Astrocyte (in vitro differentiated cells and primary cell): ENCODE measurements at regions not wholly inside any gene's neighbourhood (a gene's known extent, or its start where the extent isn't known, plus 50 kb on each side); places are given as distances from the start of the nearest gene placed in this dataset.

Experiments used
- DNase-seq: peaks from one replicate; pipeline ENCODE4 v3.0.0-alpha.2; 2010; ENCODE audit warnings: low read depth
- FAIRE-seq: peaks from 2 replicates; lab custom pipeline; 2011; peaks lifted over from hg19 to GRCh38; lab: Jason Lieb, UNC
- H2AFZ ChIP-seq: 2 replicates; pipeline ENCODE4 v1.6.0; 2012; ENCODE audit warnings: low read depth, low read length, inconsistent platforms
- H3K27ac ChIP-seq: 2 replicates; pipeline ENCODE4 v1.5.1; 2011; ENCODE audit warnings: low read depth, low read length, inconsistent platforms
- H3K27me3 ChIP-seq: 2 replicates; pipeline ENCODE4 v1.6.0; 2011; ENCODE audit warnings: low read length, inconsistent platforms; ENCODE audit not compliant: insufficient read depth
- H3K36me3 ChIP-seq: 2 replicates; pipeline ENCODE4 v1.5.1; 2011; ENCODE audit warnings: low read length, inconsistent platforms; ENCODE audit not compliant: insufficient read depth
- H3K4me1 ChIP-seq: 2 replicates; pipeline ENCODE4 v1.5.1; 2011; ENCODE audit warnings: low read length, inconsistent platforms; ENCODE audit not compliant: insufficient read depth
- H3K4me2 ChIP-seq: 2 replicates; pipeline ENCODE4 v1.6.0; 2012; ENCODE audit warnings: low read length, inconsistent platforms
- H3K4me3 ChIP-seq: 2 replicates; pipeline ENCODE4 v1.5.1; 2011; ENCODE audit warnings: low read depth, mild to moderate bottlenecking, low read length, inconsistent platforms; ENCODE audit not compliant: insufficient read depth
- H3K79me2 ChIP-seq: 2 replicates; pipeline ENCODE4 v1.6.0; 2012; ENCODE audit warnings: mild to moderate bottlenecking, low read length, inconsistent platforms; ENCODE audit not compliant: insufficient read depth
- H3K9ac ChIP-seq: 2 replicates; pipeline ENCODE4 v1.6.0; 2012; ENCODE audit warnings: mild to moderate bottlenecking, low read length, inconsistent platforms
- H3K9me3 ChIP-seq: 2 replicates; pipeline ENCODE4 v1.5.1; 2012; ENCODE audit warnings: low read depth, mild to moderate bottlenecking, low read length, inconsistent platforms; ENCODE audit not compliant: insufficient read depth
- H4K20me1 ChIP-seq: 2 replicates; pipeline ENCODE4 v1.6.0; 2012; ENCODE audit warnings: low read length, inconsistent platforms; ENCODE audit not compliant: insufficient read depth
- H3K27ac Mint-ChIP-seq: one replicate; pipeline ENCODE4 v1.8.0; 2021; ENCODE audit warnings: mild to moderate bottlenecking, mixed read lengths; ENCODE audit not compliant: unreplicated experiment
- H3K27me3 Mint-ChIP-seq: one replicate; pipeline ENCODE4 v1.8.0; 2021; ENCODE audit warnings: low read depth, mixed read lengths; ENCODE audit not compliant: unreplicated experiment
- H3K36me3 Mint-ChIP-seq: one replicate; pipeline ENCODE4 v1.8.0; 2021; ENCODE audit warnings: low read depth, mixed read lengths; ENCODE audit not compliant: unreplicated experiment
- H3K4me1 Mint-ChIP-seq: one replicate; pipeline ENCODE4 v1.8.0; 2021; ENCODE audit warnings: low read depth, mixed read lengths; ENCODE audit not compliant: unreplicated experiment
- H3K4me3 Mint-ChIP-seq: one replicate; pipeline ENCODE4 v1.8.0; 2021; ENCODE audit warnings: mild to moderate bottlenecking, moderate library complexity, mixed read lengths; ENCODE audit not compliant: unreplicated experiment
- H3K9me3 Mint-ChIP-seq: one replicate; pipeline ENCODE4 v1.8.0; 2021; ENCODE audit warnings: mild to moderate bottlenecking, mixed read lengths; ENCODE audit not compliant: unreplicated experiment
- EZH2 ChIP-seq: IDR thresholded peaks from 2 replicates; pipeline ENCODE4 v1.6.1; 2012; ENCODE audit warnings: mild to moderate bottlenecking, low read length, inconsistent platforms; ENCODE audit not compliant: insufficient read depth
- TF ChIP-seq, protein P1 (sequence below): IDR thresholded peaks from 2 replicates; pipeline ENCODE4 v1.5.1; 2011; ENCODE audit warnings: low read depth, mild to moderate bottlenecking, inconsistent platforms, low read length, moderate library complexity; ENCODE audit not compliant: insufficient read depth

DNA sequence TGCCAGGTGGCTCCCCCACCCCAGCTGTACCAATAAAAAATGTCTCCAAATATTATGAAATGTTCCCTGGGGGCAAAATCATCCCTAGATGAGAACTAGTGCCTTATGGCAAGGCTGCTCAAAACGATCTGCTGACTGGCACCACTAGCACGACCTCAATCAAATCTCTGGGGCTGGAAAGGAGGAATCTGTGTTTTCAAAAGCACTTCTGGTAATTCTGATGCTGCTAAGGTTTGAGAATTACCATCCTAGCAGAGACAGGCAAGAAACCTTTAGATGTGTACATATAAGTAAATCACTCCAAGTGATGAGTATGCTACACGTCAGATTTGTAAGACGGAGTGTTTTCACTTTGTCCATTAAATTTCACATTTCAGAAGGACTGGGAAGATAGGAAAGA is 360.1 kb upstream of the THRB start:
- Mint-ChIP-seq H3K4me1 (no peaks in the 10 kb centered on the region), H3K27me3 (no peaks in the 10 kb centered on the region), H3K36me3 (no peaks in the 10 kb centered on the region), H3K4me3 (no peak overlapping the region), H3K9me3 (peaks cover 3% of the 10 kb centered on the region), H3K27ac (no peak overlapping the region)
- DNase-seq, result no peak
- FAIRE-seq, result no peak
- no peaks in the 10 kb centered on the region for H3K79me2 ChIP-seq
- H3K4me3 ChIP-seq, result no peak overlapping the region
- H2AFZ ChIP-seq, result no peak overlapping the region
- H3K36me3 ChIP-seq, result no peaks in the 10 kb centered on the region
- no peaks in the 10 kb centered on the region for H4K20me1 ChIP-seq
- H3K27me3 ChIP-seq, result no peaks in the 10 kb centered on the region
- TF ChIP-seq EZH2, result no peak
- TF ChIP-seq, protein P1, sequence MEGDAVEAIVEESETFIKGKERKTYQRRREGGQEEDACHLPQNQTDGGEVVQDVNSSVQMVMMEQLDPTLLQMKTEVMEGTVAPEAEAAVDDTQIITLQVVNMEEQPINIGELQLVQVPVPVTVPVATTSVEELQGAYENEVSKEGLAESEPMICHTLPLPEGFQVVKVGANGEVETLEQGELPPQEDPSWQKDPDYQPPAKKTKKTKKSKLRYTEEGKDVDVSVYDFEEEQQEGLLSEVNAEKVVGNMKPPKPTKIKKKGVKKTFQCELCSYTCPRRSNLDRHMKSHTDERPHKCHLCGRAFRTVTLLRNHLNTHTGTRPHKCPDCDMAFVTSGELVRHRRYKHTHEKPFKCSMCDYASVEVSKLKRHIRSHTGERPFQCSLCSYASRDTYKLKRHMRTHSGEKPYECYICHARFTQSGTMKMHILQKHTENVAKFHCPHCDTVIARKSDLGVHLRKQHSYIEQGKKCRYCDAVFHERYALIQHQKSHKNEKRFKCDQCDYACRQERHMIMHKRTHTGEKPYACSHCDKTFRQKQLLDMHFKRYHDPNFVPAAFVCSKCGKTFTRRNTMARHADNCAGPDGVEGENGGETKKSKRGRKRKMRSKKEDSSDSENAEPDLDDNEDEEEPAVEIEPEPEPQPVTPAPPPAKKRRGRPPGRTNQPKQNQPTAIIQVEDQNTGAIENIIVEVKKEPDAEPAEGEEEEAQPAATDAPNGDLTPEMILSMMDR, result no peak
- H3K4me1 ChIP-seq, result no peaks in the 10 kb centered on the region
- H3K9ac ChIP-seq, result no peak overlapping the region
- H3K4me2 ChIP-seq, result no peak overlapping the region
- H3K9me3 ChIP-seq, result no peaks in the 10 kb centered on the region
- H3K27ac ChIP-seq, result no peak overlapping the region

DNA sequence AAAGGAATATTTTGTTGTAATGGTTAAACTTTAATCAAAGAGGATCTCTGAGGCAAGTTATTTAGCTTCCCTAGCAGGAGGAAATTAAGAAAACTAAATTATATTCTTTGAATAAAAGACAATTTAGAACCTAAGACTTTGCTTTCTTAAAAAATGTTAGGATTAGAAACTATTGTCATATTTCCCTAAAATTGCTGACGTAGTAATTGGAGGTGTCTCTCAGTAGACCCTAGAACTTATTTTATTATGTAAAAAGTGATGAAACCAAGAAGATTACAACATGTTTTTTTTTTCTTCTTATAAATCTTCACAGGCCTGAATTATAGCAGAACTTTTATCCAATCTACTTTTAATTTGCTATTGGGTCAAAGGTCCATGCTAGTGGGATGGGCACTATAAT is 363.3 kb upstream of the THRB start:
- H3K27me3 Mint-ChIP-seq, result peaks cover 2% of the 10 kb centered on the region
- H3K4me1 ChIP-seq, result no peaks in the 10 kb centered on the region

DNA sequence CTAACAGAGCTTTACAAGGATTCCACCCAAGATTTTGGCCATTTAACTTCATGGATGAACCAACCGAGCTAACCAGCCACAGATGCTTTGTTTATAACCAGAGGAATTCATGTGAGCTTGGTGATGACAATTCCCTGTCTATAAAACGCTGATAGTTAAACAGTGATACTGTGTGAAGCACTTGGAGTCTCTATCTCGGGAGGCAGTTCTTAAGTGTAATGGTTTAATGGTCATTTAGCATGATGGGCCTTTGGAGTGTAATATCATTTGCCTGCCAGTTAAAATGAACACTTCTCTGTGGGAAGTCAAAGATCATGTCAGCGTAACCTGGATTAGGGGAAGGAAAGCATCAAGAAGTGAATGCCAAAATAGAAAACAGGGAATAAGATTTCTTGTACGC is 368.6 kb upstream of the THRB start:
- Mint-ChIP-seq H3K36me3 (no peaks in the 10 kb centered on the region), H3K27ac (no peak overlapping the region), H3K27me3 (peaks cover 2% of the 10 kb centered on the region), H3K9me3 (no peaks in the 10 kb centered on the region), H3K4me1 (no peaks in the 10 kb centered on the region), H3K4me3 (no peak overlapping the region)
- TF ChIP-seq EZH2, result no peak
- TF ChIP-seq, protein P1, result no peak
- H4K20me1 ChIP-seq, result no peaks in the 10 kb centered on the region
- no peak for DNase-seq
- H3K79me2 ChIP-seq, result no peaks in the 10 kb centered on the region
- no peaks in the 10 kb centered on the region for H3K4me1 ChIP-seq
- no peak overlapping the region for H3K4me2 ChIP-seq
- no peaks in the 10 kb centered on the region for H3K36me3 ChIP-seq
- H3K27ac ChIP-seq, result no peak overlapping the region
- no peak overlapping the region for H3K9ac ChIP-seq
- H3K9me3 ChIP-seq, result no peaks in the 10 kb centered on the region
- no peak for FAIRE-seq
- no peaks in the 10 kb centered on the region for H3K27me3 ChIP-seq
- H3K4me3 ChIP-seq, result no peak overlapping the region
- no peak overlapping the region for H2AFZ ChIP-seq

More for the DNA sequence above, 363.3 kb upstream of the THRB start:
- H3K79me2 ChIP-seq, result no peaks in the 10 kb centered on the region
- H3K9ac ChIP-seq, result no peak overlapping the region
- H3K27me3 ChIP-seq, result no peaks in the 10 kb centered on the region
- Mint-ChIP-seq H3K36me3 (no peaks in the 10 kb centered on the region), H3K9me3 (peaks cover 2% of the 10 kb centered on the region), H3K4me3 (no peak overlapping the region), H3K4me1 (no peaks in the 10 kb centered on the region), H3K27ac (no peak overlapping the region)
- H2AFZ ChIP-seq, result no peak overlapping the region
- no peak for TF ChIP-seq EZH2
- TF ChIP-seq, protein P1, result no peak
- DNase-seq, result no peak
- H3K27ac ChIP-seq, result no peak overlapping the region
- H3K36me3 ChIP-seq, result no peaks in the 10 kb centered on the region
- H4K20me1 ChIP-seq, result no peaks in the 10 kb centered on the region
- H3K4me3 ChIP-seq, result no peak overlapping the region
- no peak for FAIRE-seq
- no peaks in the 10 kb centered on the region for H3K9me3 ChIP-seq
- H3K4me2 ChIP-seq, result no peak overlapping the region
